ENCODE measurements at regions not wholly inside any gene's neighbourhood (a gene's known extent, or its start where the extent isn't known, plus 50 kb on each side); places are given as distances from the start of the nearest gene placed in this dataset.

GRCh38 chr12:67377541-67377940, 108.4 kb downstream of the CAND1 start:
- Histone ChIP-seq H4K20me1 (replicated peaks; ENCODE audit: control insufficient read depth, extremely low read depth, insufficient read depth, low read length) (no peaks in the 10 kb centered on the region), H3K9me3 (replicated peaks; ENCODE audit: control insufficient read depth, insufficient read depth, low read length) (no peaks in the 10 kb centered on the region), H3K4me1 (ENCODE audit: control insufficient read depth, extremely low read depth, insufficient read depth, low read length) (no peaks in the 10 kb centered on the region), H3K4me2 (ENCODE audit: insufficient read depth, low read length) (no peak overlapping the region), H3K27ac (ENCODE audit: insufficient read depth, low read depth, low read length) (no peak overlapping the region), H3K4me3 (replicated peaks in 1 of 3; ENCODE audit: insufficient read depth in 1 of 3, low read depth in 1 of 3, low read length in 3 of 3) (no peak overlapping the region), H3K27me3 (ENCODE audit: control insufficient read depth in 2 of 2, insufficient read depth in 2 of 2, low read length in 2 of 2) (no peaks in the 10 kb centered on the region), H3K36me3 (ENCODE audit: control insufficient read depth in 2 of 2, extremely low read depth in 1 of 2, insufficient read depth in 2 of 2, low read length in 2 of 2) (no peaks in the 10 kb centered on the region), H2AFZ (ENCODE audit: low read depth, low read length) (no peak overlapping the region), H3K9ac (replicated peaks; ENCODE audit: extremely low read depth, insufficient read depth, low read length) (no peak overlapping the region), H3K9me1 (replicated peaks; ENCODE audit: control insufficient read depth, extremely low read depth, insufficient read depth, low read length) (no peaks in the 10 kb centered on the region), H3K79me2 (ENCODE audit: control insufficient read depth, insufficient read depth, low read length) (no peaks in the 10 kb centered on the region)
- intact Hi-C loops (cut with micrococcal nuclease): no loop called here
- FAIRE-seq (no peak), DNase-seq (ENCODE audit: low read depth, low spot score) (no peak)
- no TSS peak for BruUV-seq (replicated peaks)
- dilution Hi-C loops (cut with MboI; ENCODE audit: extremely low pct_ligation_motif_present, low sequenced_read_pairs): no loop called here
- ChIA-PET CTCF (interaction anchor here (1.1 to 1.9 kb wide), 3 partner anchors 18 to 565 kb away, joined by 3 to 5 read pairs (median 3); no protein-coding TSS in a partner anchor), POLR2A (no interaction called here)
- no peak for TF ChIP-seq JUN (IDR thresholded peaks at IDR 0.05; ENCODE audit: borderline replicate concordance, insufficient read depth, insufficient read length, low read depth)
- no peak for TF ChIP-seq MYC (IDR thresholded peaks at IDR 0.05; ENCODE audit: low read depth, low read length)
- TF ChIP-seq, protein P1, sequence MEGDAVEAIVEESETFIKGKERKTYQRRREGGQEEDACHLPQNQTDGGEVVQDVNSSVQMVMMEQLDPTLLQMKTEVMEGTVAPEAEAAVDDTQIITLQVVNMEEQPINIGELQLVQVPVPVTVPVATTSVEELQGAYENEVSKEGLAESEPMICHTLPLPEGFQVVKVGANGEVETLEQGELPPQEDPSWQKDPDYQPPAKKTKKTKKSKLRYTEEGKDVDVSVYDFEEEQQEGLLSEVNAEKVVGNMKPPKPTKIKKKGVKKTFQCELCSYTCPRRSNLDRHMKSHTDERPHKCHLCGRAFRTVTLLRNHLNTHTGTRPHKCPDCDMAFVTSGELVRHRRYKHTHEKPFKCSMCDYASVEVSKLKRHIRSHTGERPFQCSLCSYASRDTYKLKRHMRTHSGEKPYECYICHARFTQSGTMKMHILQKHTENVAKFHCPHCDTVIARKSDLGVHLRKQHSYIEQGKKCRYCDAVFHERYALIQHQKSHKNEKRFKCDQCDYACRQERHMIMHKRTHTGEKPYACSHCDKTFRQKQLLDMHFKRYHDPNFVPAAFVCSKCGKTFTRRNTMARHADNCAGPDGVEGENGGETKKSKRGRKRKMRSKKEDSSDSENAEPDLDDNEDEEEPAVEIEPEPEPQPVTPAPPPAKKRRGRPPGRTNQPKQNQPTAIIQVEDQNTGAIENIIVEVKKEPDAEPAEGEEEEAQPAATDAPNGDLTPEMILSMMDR (IDR thresholded peaks at IDR 0.05; ENCODE audit: extremely low read depth in 1 of 2, insufficient read depth in 1 of 2, low read depth in 1 of 2, low read length in 2 of 2): no peak
- no peak for TF ChIP-seq GATA2 (IDR thresholded peaks at IDR 0.05; ENCODE audit: insufficient read depth, insufficient read length, low read depth, low read length)
- TF ChIP-seq EZH2 (IDR thresholded peaks at IDR 0.05; ENCODE audit: borderline replicate concordance, low read depth, low read length, severe bottlenecking): no peak
- no peak for TF ChIP-seq FOS (IDR thresholded peaks at IDR 0.05; ENCODE audit: borderline replicate concordance, insufficient read depth, low read length)
- no peak for TF ChIP-seq POLR2AphosphoS5 (IDR thresholded peaks at IDR 0.05; ENCODE audit: insufficient read depth, low read depth, low read length)
- no peak for TF ChIP-seq POLR2A (IDR thresholded peaks at IDR 0.05; ENCODE audit: low read depth, low read length)
- TF ChIP-seq MAX (IDR thresholded peaks at IDR 0.05; ENCODE audit: insufficient read depth, insufficient read length): no peak
